Neural cell (in vitro differentiated cells): ENCODE measurements at regions not wholly inside any gene's neighbourhood (a gene's known extent, or its start where the extent isn't known, plus 50 kb on each side); places are given as distances from the start of the nearest gene placed in this dataset.

Source experiments
- H2AFZ ChIP-seq: fragments of 200-600, 300-800 bp; sonication (generic), shearing (Covaris generic); 2 replicates; pipeline ENCODE4 v1.6.0; 2014; ENCODE audit warnings: low read depth, mild to moderate bottlenecking, antibody characterized with exemption, low read length, moderate library complexity
- H3F3A ChIP-seq: fragments of 200-600 bp; shearing (Covaris generic); 2 replicates; pipeline ENCODE4 v1.6.1; 2016; ENCODE audit warnings: mild to moderate bottlenecking, moderate library complexity, mixed read lengths, antibody characterized with exemption, low read length; ENCODE audit not compliant: insufficient read depth, poor library complexity, severe bottlenecking
- H3K27ac ChIP-seq: fragments of 200-600, 300-800 bp; sonication (generic), shearing (Covaris generic); 2 replicates; pipeline ENCODE4 v1.5.1; 2014; ENCODE audit warnings: mild to moderate bottlenecking, low read length, moderate library complexity
- H3K27me3 ChIP-seq: fragments of 300-800, 200-600 bp; sonication (generic), shearing (Covaris generic); 2 replicates; pipeline ENCODE4 v1.6.0; 2014; ENCODE audit warnings: mild to moderate bottlenecking, low read depth, low read length, moderate library complexity; ENCODE audit not compliant: insufficient read depth
- H3K36me3 ChIP-seq: fragments of 300-800, 200-600 bp; sonication (generic), shearing (Covaris generic); 2 replicates; pipeline ENCODE4 v1.5.1; 2014; ENCODE audit warnings: mild to moderate bottlenecking, antibody characterized with exemption, low read length, moderate library complexity; ENCODE audit not compliant: insufficient read depth
- H3K4me2 ChIP-seq: fragments of 300-800, 200-600 bp; sonication (generic), shearing (Covaris generic); 2 replicates; pipeline ENCODE4 v1.6.0; 2014; ENCODE audit warnings: mild to moderate bottlenecking, low read length
- H3K4me3 ChIP-seq: fragments of 300-800, 200-600 bp; sonication (generic), shearing (Covaris generic); 2 replicates; pipeline ENCODE4 v1.5.1; 2014; ENCODE audit warnings: mild to moderate bottlenecking, low read length, moderate library complexity
- H3K79me2 ChIP-seq: fragments of 200-600 bp; shearing (Covaris generic); replicated peaks from 2 replicates; pipeline ENCODE4 v1.6.0; 2014; ENCODE audit warnings: mild to moderate bottlenecking, low read length, moderate library complexity; ENCODE audit not compliant: insufficient read depth
- H3K9ac ChIP-seq: fragments of 300-800, 200-600 bp; sonication (generic), shearing (Covaris generic); 2 replicates; pipeline ENCODE4 v1.6.1; 2016; ENCODE audit warnings: mild to moderate bottlenecking, low read length, mixed read lengths
- H3K9me2 ChIP-seq: fragments of 200-600 bp; shearing (Covaris generic); 2 replicates; pipeline ENCODE4 v1.6.1; 2016; ENCODE audit warnings: mild to moderate bottlenecking, low read length, mixed read lengths; ENCODE audit not compliant: insufficient read depth
- H3K9me3 ChIP-seq: fragments of 200-600, 300-800 bp; sonication (generic), shearing (Covaris generic); 2 replicates; pipeline ENCODE4 v1.6.1; 2016; ENCODE audit warnings: mild to moderate bottlenecking, mixed run types, low read length, moderate library complexity, mixed read lengths
- H4K20me1 ChIP-seq: fragments of 200-600 bp; shearing (Covaris generic); 2 replicates; pipeline ENCODE4 v1.6.1; 2016; ENCODE audit warnings: mild to moderate bottlenecking, mixed run types; ENCODE audit not compliant: insufficient read depth
- CTCF ChIP-seq: fragments of 450-650 bp; IDR thresholded peaks from 2 replicates; pipeline ENCODE4 v1.5.1; 2014; ENCODE audit warnings: antibody characterized with exemption, mild to moderate bottlenecking, moderate library complexity; ENCODE audit not compliant: poor library complexity, severe bottlenecking
- EP300 ChIP-seq: fragments of 450-650 bp; conservative IDR thresholded peaks from 2 replicates; pipeline ENCODE4 v1.6.1; 2014; ENCODE audit warnings: antibody characterized with exemption, mild to moderate bottlenecking, moderate library complexity; ENCODE audit not compliant: poor library complexity, severe bottlenecking
- EZH2 ChIP-seq: fragments of 200-600, 300-800 bp; shearing (Covaris generic), sonication (generic); IDR thresholded peaks from 2 replicates; pipeline ENCODE4 v1.6.1; 2014; ENCODE audit warnings: antibody characterized with exemption, low read length, borderline replicate concordance, mild to moderate bottlenecking; ENCODE audit not compliant: insufficient read depth, poor library complexity, severe bottlenecking
- MXI1 ChIP-seq: fragments of 450-650 bp; conservative IDR thresholded peaks from 2 replicates; pipeline ENCODE4 v1.6.1; 2014; ENCODE audit warnings: antibody characterized with exemption, mild to moderate bottlenecking; ENCODE audit not compliant: poor library complexity, severe bottlenecking
- POLR2AphosphoS5 ChIP-seq: IDR thresholded peaks from 2 replicates; pipeline ENCODE4 v1.6.1; 2012
- RAD21 ChIP-seq: fragments of 450-650 bp; conservative IDR thresholded peaks from 2 replicates; pipeline ENCODE4 v1.6.1; 2014; ENCODE audit warnings: antibody characterized with exemption, mild to moderate bottlenecking, moderate library complexity
- SMC3 ChIP-seq: fragments of 450-650 bp; conservative IDR thresholded peaks from 2 replicates; pipeline ENCODE4 v1.6.1; 2014; ENCODE audit warnings: antibody characterized with exemption, mild to moderate bottlenecking, moderate library complexity; ENCODE audit not compliant: poor library complexity
- TAF1 ChIP-seq: IDR thresholded peaks from 2 replicates; pipeline ENCODE4 v1.6.1; 2012; ENCODE audit warnings: low read depth
- TF ChIP-seq, protein P1 (sequence below): IDR thresholded peaks from 2 replicates; pipeline ENCODE4 v1.6.1; 2012; ENCODE audit warnings: borderline replicate concordance

GRCh38 chr4:152245680-152246079 lies 290.2 kb downstream of the FBXW7 start:
- Histone ChIP-seq H3K9ac (no peak overlapping the region), H3K27me3 (no peaks in the 10 kb centered on the region), H3K4me3 (no peak overlapping the region), H3K27ac (no peak overlapping the region), H3K9me2 (no peaks in the 10 kb centered on the region), H3K36me3 (no peaks in the 10 kb centered on the region), H3K79me2 (no peaks in the 10 kb centered on the region), H4K20me1 (no peaks in the 10 kb centered on the region), H3K9me3 (no peaks in the 10 kb centered on the region), H2AFZ (no peak overlapping the region), H3K4me2 (no peak overlapping the region), H3F3A (no peaks in the 10 kb centered on the region)
- TF ChIP-seq EP300: no peak
- TF ChIP-seq, protein P1, sequence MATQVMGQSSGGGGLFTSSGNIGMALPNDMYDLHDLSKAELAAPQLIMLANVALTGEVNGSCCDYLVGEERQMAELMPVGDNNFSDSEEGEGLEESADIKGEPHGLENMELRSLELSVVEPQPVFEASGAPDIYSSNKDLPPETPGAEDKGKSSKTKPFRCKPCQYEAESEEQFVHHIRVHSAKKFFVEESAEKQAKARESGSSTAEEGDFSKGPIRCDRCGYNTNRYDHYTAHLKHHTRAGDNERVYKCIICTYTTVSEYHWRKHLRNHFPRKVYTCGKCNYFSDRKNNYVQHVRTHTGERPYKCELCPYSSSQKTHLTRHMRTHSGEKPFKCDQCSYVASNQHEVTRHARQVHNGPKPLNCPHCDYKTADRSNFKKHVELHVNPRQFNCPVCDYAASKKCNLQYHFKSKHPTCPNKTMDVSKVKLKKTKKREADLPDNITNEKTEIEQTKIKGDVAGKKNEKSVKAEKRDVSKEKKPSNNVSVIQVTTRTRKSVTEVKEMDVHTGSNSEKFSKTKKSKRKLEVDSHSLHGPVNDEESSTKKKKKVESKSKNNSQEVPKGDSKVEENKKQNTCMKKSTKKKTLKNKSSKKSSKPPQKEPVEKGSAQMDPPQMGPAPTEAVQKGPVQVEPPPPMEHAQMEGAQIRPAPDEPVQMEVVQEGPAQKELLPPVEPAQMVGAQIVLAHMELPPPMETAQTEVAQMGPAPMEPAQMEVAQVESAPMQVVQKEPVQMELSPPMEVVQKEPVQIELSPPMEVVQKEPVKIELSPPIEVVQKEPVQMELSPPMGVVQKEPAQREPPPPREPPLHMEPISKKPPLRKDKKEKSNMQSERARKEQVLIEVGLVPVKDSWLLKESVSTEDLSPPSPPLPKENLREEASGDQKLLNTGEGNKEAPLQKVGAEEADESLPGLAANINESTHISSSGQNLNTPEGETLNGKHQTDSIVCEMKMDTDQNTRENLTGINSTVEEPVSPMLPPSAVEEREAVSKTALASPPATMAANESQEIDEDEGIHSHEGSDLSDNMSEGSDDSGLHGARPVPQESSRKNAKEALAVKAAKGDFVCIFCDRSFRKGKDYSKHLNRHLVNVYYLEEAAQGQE: no peak
- no peak for TF ChIP-seq POLR2AphosphoS5
- TF ChIP-seq MXI1: no peak
- no peak for TF ChIP-seq EZH2
- no peak for TF ChIP-seq CTCF
- no peak for TF ChIP-seq SMC3
- TF ChIP-seq TAF1: no peak

GRCh38 chr4:152244659-152245058 lies 291.2 kb downstream of the FBXW7 start:
- Histone ChIP-seq H3K9ac (no peak overlapping the region), H3K4me2 (no peak overlapping the region), H3K27me3 (no peaks in the 10 kb centered on the region), H2AFZ (no peak overlapping the region), H3K9me2 (no peaks in the 10 kb centered on the region), H3K9me3 (no peaks in the 10 kb centered on the region), H4K20me1 (no peaks in the 10 kb centered on the region), H3K79me2 (no peaks in the 10 kb centered on the region), H3K4me3 (no peak overlapping the region), H3F3A (no peaks in the 10 kb centered on the region), H3K36me3 (no peaks in the 10 kb centered on the region), H3K27ac (no peak overlapping the region)
- TF ChIP-seq EP300: no peak
- TF ChIP-seq MXI1: no peak
- TF ChIP-seq POLR2AphosphoS5: no peak
- no peak for TF ChIP-seq EZH2
- no peak for TF ChIP-seq SMC3
- TF ChIP-seq, protein P1: no peak
- no peak for TF ChIP-seq CTCF
- TF ChIP-seq RAD21: no peak
